G401 (cell line): ENCODE measurements at regions not wholly inside any gene's neighbourhood (a gene's known extent, or its start where the extent isn't known, plus 50 kb on each side); places are given as distances from the start of the nearest gene placed in this dataset.

Source experiments
- DNase-seq: peaks from one replicate; pipeline ENCODE4 v3.0.0-alpha.2; 2015; ENCODE audit warnings: low spot score
- in situ Hi-C: cut with HindIII; loops from 2 replicates; pipeline ENCODE4 v1.10.0; 2016; ENCODE audit warnings: low sequenced_read_pairs, mixed read lengths

DNA sequence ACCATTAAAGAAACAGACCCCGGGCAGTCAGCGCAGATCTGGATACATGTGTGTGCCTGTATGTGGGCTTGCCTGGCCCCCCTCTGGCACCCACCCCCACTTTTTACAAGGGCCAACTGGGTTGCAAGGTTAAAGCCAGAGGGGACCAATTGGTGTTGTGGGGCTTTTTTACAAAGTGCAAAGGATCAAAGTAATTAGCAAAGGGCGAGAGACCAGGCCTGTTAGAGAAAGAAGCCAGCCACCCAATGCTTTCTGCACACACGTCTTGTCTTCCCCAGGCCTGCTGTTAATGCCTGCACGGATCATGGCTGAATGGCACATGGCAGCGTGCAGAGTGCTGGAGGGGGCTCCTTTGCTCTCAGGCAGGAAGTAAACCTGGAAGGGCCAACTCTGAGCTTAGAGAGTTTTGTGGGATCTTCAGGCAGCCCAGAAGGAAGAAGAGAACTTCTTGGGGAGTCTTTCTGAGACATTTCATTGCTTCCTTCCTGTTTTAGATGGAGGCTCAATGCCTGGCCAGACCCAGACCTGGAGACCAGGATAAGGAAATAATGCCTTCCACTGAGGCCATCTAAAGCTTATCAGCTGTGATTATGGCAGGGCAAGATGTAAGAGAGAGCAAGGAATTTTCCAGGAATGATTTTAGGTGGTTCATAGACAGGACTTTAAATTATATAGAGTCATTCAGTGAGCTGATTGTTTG, 523.4 kb upstream of the TBX3 start:
- in situ Hi-C loops = no loop called here
- DNase-seq = no peak

DNA sequence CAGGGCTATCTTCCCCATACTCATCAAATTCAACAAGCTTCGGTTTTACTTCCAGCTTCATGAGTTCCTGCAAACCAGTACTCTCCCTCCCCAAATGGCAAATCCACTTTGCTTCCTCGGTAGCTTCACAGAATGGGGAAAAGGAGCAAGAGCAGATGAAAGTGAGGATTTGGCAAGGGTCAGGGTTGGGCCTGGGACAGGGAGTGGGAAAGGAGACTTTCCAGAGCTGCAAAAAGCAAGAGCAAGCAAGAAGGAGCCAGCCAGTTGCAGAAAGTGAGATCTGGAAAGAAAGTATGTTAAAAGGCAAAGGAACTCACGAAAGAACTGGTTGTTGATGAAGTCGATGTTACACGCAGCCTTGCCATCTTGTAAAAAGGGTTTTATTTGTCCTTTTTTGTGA, 522.8 kb upstream of the TBX3 start:
- no peak for DNase-seq
- in situ Hi-C loops = no loop called here

DNA sequence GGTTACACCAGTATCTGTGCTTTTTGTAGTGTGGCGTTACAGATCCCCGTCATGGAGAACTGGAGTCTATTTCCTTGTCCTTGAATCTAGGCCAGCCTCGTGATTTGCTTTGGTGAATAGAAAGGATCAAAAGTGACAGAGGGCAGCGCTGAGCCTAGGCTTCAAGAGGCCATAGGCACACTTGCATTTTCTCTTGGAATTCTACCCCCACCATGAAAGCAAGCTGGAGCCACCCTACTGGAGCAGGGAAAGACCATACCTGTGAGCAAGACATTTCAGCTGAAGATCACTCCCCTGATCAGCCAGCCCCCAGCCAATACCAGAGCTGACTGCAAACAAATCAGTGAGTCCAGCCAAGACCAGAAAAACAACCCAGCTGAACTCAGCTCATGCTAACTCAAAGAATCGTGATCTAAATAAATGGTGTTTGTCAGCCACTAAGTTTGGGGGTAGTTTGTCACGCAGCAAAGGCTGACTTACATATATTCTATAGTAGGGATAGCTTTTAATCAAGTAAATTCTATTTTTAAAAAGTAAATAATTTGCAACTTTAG, 521.9 kb upstream of the TBX3 start:
- no peak for DNase-seq
- in situ Hi-C loops = no loop called here

DNA sequence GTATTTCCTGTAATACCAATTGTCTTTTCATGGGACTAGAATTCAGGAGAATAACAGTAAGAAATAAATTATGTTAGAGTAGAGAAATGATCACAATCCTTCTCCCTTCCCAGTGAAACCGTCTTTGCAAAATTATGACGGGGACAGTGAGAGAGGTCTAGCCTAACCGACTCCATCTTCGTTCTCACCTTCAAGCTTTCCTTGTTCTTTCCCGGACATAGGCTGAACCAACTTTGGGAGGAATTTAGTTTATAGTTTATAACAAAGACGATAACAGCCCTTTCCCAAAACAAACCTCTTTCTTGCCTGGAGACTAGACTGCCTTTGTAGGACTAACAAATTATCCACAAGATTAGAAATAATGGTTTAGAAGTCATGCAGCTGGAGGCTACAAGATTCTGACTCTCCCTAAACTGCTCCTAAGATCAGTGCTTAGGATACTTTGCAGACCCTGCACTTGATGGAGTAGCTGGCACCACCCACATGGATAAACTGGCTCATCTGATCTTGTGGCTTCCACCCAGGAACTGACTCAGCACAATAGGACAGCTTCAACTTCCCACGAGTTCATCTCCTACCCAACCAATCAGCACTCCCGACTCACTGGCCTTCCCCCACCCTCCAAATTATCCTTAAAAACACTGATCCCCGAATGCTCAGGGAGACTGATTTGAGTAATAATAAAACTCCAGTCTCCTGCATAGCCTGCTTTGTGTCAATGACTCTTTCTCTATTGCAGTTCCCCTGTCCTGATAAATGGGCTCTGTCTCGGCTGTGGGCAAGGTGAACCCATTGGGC, 521.2 kb upstream of the TBX3 start:
- in situ Hi-C loops = no loop called here
- no peak for DNase-seq

DNA sequence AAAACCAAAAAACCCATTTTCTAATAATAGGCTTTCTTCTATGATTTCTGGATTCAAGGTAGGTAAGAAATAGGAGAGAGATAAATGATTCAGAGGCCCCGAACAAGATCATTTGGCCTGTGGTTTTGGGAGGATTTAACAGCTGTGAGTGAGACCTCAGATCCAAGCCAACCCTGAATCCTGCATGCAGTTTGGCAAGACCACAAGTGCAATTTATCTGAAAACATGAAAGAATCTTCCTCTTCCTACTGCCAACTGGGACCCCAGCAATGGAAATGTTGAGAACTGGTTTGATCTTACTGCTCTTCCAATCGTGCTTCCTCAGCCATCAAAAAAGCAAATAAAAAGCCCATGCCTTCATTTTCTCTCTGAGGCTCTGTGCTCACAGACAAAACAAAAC, 519.7 kb upstream of the TBX3 start:
- no peak for DNase-seq
- in situ Hi-C loops = no loop called here

DNA sequence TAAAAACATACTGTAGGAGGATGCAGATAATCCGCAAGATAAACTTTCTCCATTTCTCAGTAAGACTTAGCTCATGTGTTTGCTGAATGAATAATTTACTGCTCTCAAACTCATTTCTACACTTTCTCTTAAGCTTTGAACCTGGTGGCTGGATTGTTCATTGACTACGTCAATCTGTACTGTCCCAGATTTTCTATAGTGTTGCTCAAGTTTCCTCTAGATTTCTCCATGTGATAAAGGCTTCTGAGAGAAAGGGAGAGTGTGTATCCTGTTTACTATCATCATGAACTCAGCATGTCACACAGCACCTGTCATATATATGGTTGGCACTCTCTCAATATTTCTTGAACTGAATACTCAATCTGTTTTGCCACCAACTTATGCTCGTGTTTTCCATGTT, 518.0 kb upstream of the TBX3 start:
- in situ Hi-C loops = no loop called here

DNA sequence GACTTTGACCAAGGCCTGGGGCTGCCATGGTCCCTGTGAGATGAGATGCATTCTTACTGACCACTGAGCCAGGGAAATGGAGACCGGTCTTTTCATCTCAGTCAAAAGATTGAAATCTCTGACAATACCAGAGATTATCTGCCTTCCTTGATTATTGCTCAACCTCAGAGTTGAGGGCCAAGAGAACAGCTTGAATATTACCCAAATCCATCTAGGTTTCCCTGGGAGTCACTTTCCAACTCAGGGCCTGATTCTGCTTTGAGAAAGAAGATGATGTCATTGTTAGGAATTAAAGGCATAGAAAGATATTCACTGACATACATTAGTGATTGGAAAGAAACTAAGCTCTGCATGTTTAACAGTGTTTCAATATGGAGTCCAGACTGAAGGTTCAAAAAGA, 515.9 kb upstream of the TBX3 start:
- in situ Hi-C loops = no loop called here
- DNase-seq = no peak

More for the DNA sequence above, 518.0 kb upstream of the TBX3 start:
- DNase-seq = no peak

DNA sequence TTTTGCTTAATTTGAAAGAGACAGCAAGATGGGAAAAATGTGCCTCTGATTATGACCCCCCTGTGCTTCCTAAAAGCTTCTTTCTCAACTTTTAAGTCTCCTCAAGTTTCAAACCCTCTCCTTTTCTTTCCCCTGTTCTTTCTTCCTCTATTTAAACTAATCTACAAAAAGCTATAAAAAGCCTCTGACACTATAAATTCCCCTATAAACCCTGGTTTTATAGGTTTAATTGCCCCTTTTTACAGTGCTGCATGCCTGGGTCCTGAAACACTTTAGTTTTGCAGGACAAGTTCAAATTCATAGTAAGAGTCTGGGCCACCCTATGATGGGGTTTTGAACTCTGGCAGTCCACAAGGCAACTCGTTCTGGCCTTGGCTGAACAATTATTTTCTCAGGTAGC, 510.9 kb upstream of the TBX3 start:
- in situ Hi-C loops = no loop called here
- DNase-seq = no peak

DNA sequence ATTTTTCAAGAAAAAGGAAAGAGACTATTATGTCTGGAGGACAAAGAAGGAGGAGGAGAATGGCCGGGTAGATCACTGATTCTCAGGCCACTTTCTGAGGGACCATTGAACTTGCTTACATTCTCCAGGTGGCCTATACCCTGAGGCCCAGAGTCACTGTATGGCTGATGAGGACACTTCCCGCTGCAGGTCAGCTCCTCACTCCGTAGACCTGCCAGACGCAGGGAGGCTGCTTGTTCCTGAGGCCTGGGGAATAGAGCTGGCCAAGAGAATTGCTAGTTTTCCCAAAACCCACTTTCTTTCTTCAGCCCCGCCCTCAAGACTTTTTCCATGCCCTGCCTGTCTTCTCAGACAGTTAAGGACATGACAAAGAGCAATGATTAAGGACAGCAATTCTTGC, 510.5 kb upstream of the TBX3 start:
- in situ Hi-C loops = no loop called here
- DNase-seq = no peak

DNA sequence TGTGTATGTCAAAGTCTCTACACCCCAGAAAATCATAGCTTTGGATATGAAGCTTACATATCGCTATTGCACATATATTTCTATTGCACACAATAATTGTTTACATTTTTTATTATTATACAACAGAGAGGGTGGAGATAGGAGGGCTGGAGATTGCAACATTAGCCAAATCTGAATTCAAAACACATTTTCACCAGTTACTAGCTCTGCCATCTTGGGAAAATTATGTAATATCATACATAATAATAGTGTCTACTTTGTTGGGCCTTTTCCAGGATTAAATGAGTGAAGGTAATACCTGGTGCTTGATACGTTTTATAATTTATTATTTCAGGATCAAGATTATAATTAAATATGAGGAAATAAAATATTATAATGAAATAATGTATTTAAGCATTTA, 507.4 kb upstream of the TBX3 start:
- no peak for DNase-seq
- in situ Hi-C loops = no loop called here

DNA sequence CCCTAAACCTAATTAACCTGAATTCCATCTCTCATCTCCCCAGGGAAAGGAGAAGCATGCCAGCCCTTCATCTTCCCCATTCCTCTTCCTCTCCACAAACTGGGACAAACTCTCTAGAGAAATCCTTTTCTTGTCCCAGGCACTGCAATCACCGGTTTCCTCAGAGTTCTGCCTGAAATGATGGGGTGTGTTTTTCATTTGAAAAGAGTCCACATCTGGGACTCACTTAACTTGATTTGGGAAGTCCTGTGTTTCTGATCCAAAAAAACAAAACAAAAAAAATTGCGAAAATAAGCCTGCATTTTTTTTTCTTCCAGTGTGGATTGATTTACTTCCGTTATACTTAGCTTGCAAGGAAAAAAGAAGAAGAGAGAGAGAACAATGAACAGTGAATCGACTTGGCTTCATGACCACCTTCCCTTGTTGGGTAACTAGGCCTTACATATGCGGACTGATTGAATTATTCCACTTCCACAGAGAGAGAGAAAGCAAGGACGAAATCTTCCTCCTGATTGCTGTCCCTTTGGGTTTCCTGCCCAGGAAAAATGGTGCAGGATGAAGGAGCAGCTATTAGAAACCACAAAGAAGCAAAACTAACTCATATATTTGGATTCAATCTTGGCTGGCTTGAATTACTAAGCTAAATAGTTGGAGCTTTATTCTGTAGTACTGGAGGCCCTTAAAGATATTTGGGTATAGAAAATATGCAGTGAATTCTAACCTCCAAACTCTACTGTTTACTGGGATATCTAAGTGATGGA, 506.2 kb upstream of the TBX3 start:
- in situ Hi-C loops = no loop called here
- no peak for DNase-seq

DNA sequence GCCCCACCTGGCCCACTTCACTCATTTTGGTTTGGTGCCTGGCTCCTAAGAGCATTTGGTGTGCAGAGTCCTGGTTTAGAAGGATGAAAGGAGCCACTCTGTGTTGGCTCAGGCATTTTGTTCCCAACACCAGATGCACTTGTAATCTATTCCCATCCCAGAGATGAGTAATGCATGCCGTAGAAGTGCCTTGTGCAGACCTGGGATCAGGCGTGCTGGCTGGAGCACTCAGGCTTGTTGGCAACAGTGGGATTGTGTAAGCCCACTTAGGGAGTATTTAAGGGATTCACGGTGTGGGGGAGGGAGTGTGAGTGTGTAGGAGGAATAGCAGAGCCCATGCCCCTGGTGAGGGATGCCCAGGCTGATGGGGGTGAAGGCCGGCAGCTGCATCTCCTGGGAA, 501.5 kb upstream of the TBX3 start:
- in situ Hi-C loops = no loop called here

DNA sequence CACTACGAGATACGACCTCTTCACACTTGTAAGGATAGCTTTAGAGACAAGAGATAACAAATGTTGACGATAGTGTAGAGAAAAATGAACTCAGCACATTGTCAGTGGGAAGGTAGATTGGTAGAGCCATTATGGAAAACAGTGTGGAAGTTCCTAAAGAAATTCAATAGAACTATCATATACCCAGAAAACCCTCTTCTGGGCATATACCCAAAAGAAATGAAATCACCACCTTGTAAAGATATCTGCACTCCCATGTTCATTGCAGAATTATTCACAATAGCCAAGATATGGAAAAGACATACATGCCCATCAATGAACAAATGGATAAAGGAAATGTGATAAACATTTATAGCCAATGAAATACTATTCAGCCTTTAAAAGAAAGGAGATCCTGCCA, 499.8 kb upstream of the TBX3 start:
- no peak for DNase-seq
- in situ Hi-C loops = no loop called here

More for the DNA sequence above, 501.5 kb upstream of the TBX3 start:
- no peak for DNase-seq

DNA sequence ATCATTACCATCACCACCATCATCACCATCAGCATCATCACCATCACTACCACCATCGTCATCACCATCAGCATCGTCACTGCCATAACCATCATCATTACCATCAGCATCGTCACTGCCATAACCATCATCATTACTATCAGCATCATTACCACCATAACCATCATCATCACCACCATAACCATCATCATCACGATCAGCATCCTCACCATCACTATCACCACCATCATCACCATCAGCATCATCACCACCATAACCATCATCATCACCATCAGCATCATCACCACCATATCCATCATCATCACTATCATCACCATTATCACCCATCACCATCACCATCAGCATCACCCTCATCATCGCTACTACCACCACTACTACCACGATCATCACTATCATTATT, 493.9 kb upstream of the TBX3 start:
- DNase-seq = no peak
- in situ Hi-C loops = no loop called here

DNA sequence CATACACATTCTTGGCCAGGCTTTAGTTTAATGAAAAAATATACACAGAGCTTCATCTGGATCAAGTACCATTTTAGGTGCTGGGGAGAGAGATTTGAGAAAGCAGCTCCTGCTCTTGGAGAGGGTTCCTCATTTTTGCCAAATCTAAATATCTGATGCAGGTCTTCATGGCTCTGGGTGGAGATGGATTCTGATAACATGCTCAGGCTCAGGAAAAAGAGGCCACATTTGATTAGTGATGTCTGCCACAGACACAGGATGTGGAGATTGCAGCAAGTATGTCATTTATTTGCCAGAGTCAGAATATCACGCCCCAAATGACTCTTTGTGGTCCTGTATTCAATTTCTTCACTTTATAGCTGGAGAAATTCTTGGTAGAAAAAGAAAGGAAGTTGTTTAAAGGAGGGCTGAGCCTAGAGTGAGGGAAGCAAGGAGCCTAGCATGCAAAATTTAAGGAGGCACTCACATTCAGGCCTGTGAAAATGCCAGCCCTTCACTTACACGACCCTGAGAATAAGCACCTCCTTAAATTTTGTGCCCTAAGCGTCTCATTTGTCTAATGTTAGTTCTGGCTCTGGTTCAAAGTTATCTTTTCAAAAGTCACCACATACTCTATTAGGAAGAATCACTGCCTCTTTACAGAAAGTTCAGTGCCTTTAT, 492.9 kb upstream of the TBX3 start:
- no peak for DNase-seq

DNA sequence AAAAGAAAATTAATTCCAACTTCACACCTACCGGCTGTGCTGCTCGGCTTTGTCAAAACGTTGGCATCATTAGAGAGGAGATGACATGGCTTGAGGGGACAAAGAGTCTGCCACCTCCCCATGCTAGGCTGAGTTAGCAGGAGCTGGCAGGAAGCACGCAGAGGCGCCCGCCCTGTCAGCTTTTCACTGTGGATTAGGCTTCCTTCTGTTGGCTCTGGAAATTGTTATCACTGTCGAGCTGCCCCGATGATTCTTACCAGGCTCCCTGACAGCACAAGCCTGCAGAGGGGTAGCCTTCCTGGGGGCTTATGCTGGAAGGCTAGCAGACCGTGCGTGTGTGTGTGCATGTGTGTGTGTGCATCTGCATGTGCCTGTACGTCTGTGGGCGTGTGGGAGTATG, 490.9 kb upstream of the TBX3 start:
- in situ Hi-C loops = no loop called here
- peak; percentile 2 for DNase-seq

More for the DNA sequence above, 492.9 kb upstream of the TBX3 start:
- in situ Hi-C loops = no loop called here

DNA sequence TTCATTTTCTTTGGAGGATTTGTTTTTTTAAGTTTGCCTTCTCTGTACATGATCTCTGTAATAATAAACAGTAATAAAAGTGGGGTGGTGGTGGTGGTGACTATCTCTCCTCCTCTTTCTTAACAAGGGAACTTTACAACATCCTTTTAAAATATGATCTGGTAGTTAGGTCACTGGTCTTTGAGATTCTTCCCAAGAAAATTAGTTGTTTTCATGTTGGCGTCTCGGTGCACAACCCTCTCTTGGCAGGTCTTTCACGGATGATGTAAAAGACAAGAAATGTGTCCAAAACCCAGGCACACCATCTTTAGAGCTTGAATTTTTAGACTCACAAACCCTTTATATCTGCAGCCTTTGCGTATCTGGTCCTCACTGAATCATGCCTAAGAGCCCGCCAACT, 488.5 kb upstream of the TBX3 start:
- in situ Hi-C loops = no loop called here
- no peak for DNase-seq

DNA sequence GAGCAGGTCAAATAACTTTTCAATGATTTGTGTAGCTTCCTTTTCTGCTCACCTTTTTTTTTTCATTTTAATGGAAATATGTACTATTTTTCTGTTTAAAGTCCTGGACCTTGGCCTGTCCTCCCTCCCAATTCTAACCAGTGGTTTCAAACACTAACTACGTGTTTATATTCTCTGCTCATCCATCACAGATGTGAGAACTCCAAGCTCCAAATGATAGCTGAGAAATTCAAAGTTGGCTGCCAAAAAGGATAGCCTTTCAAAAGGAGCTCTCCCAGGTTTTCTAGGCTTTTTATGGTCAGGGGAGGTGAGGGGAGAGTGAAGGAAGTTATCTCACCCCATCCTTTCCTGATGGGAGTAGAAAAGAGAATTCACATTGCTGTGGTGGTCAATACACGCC, 486.0 kb upstream of the TBX3 start:
- in situ Hi-C loops = no loop called here
- no peak for DNase-seq

DNA sequence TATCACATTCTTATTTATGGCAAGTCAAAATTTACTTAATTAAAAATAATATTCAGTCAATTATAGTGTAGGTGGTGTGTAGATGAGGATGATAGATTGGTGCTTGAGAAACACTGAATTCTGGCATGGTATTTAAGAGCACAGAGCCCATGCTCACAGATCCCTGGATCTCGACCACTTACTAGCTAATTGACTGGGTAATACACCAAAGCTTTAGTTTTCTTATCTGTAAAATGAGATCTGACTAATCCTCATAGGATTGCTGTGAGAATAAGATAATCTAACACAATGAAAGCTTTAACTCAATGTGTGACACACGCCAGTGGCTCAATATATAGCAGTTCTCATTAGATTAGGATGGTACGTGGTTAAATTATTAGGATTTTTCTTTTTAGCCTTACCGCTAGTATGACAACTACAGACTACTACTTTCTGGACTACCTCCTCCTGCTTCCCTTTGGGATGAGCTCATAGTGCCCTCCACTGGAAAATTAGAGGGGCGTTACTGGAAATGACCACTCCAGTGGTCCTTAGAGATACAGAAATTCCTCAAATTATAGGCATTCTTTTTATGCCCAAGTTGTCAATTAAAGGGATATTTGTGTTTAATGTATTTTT, 482.8 kb upstream of the TBX3 start:
- DNase-seq = no peak
- in situ Hi-C loops = no loop called here
